ENCODE measurements at regions not wholly inside any gene's neighbourhood (a gene's known extent, or its start where the extent isn't known, plus 50 kb on each side); places are given as distances from the start of the nearest gene placed in this dataset.
A peak's percentile ranks its signal among the peaks of the same experiment; 100 is the strongest.

DNA sequence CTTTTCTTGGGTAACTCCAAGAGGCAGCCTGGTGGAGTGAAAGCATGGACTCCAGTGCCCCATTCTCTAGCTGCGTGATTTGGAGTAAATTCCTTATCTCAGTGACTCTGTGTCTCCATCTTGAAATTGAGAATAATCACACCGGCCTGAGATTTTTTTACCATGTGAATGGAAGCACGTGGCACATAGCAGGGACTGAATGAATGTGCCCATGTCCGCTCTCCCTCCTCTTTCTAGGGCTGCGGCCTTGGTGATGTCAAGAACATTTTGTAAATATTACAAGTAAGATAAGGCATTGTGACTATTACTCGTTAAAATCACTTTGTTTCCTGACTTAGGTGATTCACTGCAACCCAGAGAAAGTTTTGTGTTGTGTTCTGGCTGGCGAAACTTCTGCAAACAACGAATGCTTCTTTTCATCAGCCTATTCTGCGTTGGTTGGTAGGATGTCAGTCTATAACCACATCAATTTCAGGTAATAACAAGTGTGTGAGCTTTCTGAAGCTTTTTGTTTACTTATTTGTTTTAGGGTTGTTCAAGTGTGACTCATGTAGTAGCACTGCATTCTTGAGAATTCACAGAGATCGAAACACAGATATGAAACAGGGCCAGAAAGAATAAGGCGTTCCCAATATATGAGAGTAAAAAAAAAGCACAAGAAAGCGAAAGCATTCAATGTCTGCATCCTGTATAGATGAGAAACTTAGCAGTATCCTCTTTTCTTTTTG, 135.7 kb upstream of the SLC45A1 start (continued):
- TF ChIP-seq, protein P1, sequence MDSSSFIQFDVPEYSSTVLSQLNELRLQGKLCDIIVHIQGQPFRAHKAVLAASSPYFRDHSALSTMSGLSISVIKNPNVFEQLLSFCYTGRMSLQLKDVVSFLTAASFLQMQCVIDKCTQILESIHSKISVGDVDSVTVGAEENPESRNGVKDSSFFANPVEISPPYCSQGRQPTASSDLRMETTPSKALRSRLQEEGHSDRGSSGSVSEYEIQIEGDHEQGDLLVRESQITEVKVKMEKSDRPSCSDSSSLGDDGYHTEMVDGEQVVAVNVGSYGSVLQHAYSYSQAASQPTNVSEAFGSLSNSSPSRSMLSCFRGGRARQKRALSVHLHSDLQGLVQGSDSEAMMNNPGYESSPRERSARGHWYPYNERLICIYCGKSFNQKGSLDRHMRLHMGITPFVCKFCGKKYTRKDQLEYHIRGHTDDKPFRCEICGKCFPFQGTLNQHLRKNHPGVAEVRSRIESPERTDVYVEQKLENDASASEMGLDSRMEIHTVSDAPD (CRISPR knock-in tag; IDR thresholded peaks at IDR 0.05) = no peak
- TF ChIP-seq NFATC3 (CRISPR knock-in tag; IDR thresholded peaks at IDR 0.05) (0 out of 2 replicates have a peak, but pooled peaks have one; percentile 43), RFXANK (CRISPR knock-in tag; IDR thresholded peaks at IDR 0.05) (0 out of 2 replicates have a peak, but pooled peaks have one; percentile 60), CREB1 (IDR thresholded peaks at IDR 0.05) (0 out of 2 replicates have a peak, but pooled peaks have one; percentile 29), CREB1 (CRISPR knock-in tag; IDR thresholded peaks at IDR 0.05) (peak; percentile 71), NAIF1 (CRISPR knock-in tag; IDR thresholded peaks at IDR 0.05; ENCODE audit: borderline replicate concordance) (0 out of 2 replicates have a peak, but pooled peaks have one; percentile 28), GABPA (IDR thresholded peaks at IDR 0.05; ENCODE audit: low read depth, low read length) (no peak), GABPA (CRISPR knock-in tag; IDR thresholded peaks at IDR 0.05; ENCODE audit: low read depth) (0 out of 2 replicates have a peak, but pooled peaks have one; percentile 38), ZNF3 (CRISPR knock-in tag; IDR thresholded peaks at IDR 0.05) (no peak), TGIF2 (CRISPR knock-in tag; IDR thresholded peaks at IDR 0.05) (0 out of 2 replicates have a peak, but pooled peaks have one; percentile 33), CCDC6 (CRISPR knock-in tag; IDR thresholded peaks at IDR 0.05) (peak; percentile 55; the same call in 1 of the 2 replicates)
- TF ChIP-seq, protein P2, sequence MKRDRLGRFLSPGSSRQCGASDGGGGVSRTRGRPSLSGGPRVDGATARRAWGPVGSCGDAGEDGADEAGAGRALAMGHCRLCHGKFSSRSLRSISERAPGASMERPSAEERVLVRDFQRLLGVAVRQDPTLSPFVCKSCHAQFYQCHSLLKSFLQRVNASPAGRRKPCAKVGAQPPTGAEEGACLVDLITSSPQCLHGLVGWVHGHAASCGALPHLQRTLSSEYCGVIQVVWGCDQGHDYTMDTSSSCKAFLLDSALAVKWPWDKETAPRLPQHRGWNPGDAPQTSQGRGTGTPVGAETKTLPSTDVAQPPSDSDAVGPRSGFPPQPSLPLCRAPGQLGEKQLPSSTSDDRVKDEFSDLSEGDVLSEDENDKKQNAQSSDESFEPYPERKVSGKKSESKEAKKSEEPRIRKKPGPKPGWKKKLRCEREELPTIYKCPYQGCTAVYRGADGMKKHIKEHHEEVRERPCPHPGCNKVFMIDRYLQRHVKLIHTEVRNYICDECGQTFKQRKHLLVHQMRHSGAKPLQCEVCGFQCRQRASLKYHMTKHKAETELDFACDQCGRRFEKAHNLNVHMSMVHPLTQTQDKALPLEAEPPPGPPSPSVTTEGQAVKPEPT (CRISPR knock-in tag; IDR thresholded peaks at IDR 0.05; ENCODE audit: low read depth) = no peak
- TF ChIP-seq, protein P3, sequence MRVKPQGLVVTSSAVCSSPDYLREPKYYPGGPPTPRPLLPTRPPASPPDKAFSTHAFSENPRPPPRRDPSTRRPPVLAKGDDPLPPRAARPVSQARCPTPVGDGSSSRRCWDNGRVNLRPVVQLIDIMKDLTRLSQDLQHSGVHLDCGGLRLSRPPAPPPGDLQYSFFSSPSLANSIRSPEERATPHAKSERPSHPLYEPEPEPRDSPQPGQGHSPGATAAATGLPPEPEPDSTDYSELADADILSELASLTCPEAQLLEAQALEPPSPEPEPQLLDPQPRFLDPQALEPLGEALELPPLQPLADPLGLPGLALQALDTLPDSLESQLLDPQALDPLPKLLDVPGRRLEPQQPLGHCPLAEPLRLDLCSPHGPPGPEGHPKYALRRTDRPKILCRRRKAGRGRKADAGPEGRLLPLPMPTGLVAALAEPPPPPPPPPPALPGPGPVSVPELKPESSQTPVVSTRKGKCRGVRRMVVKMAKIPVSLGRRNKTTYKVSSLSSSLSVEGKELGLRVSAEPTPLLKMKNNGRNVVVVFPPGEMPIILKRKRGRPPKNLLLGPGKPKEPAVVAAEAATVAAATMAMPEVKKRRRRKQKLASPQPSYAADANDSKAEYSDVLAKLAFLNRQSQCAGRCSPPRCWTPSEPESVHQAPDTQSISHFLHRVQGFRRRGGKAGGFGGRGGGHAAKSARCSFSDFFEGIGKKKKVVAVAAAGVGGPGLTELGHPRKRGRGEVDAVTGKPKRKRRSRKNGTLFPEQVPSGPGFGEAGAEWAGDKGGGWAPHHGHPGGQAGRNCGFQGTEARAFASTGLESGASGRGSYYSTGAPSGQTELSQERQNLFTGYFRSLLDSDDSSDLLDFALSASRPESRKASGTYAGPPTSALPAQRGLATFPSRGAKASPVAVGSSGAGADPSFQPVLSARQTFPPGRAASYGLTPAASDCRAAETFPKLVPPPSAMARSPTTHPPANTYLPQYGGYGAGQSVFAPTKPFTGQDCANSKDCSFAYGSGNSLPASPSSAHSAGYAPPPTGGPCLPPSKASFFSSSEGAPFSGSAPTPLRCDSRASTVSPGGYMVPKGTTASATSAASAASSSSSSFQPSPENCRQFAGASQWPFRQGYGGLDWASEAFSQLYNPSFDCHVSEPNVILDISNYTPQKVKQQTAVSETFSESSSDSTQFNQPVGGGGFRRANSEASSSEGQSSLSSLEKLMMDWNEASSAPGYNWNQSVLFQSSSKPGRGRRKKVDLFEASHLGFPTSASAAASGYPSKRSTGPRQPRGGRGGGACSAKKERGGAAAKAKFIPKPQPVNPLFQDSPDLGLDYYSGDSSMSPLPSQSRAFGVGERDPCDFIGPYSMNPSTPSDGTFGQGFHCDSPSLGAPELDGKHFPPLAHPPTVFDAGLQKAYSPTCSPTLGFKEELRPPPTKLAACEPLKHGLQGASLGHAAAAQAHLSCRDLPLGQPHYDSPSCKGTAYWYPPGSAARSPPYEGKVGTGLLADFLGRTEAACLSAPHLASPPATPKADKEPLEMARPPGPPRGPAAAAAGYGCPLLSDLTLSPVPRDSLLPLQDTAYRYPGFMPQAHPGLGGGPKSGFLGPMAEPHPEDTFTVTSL (CRISPR knock-in tag; IDR thresholded peaks at IDR 0.05; ENCODE audit: borderline replicate concordance) = peak; percentile 76; the same call in 1 of the 2 replicates
- TF ChIP-seq, protein P4, sequence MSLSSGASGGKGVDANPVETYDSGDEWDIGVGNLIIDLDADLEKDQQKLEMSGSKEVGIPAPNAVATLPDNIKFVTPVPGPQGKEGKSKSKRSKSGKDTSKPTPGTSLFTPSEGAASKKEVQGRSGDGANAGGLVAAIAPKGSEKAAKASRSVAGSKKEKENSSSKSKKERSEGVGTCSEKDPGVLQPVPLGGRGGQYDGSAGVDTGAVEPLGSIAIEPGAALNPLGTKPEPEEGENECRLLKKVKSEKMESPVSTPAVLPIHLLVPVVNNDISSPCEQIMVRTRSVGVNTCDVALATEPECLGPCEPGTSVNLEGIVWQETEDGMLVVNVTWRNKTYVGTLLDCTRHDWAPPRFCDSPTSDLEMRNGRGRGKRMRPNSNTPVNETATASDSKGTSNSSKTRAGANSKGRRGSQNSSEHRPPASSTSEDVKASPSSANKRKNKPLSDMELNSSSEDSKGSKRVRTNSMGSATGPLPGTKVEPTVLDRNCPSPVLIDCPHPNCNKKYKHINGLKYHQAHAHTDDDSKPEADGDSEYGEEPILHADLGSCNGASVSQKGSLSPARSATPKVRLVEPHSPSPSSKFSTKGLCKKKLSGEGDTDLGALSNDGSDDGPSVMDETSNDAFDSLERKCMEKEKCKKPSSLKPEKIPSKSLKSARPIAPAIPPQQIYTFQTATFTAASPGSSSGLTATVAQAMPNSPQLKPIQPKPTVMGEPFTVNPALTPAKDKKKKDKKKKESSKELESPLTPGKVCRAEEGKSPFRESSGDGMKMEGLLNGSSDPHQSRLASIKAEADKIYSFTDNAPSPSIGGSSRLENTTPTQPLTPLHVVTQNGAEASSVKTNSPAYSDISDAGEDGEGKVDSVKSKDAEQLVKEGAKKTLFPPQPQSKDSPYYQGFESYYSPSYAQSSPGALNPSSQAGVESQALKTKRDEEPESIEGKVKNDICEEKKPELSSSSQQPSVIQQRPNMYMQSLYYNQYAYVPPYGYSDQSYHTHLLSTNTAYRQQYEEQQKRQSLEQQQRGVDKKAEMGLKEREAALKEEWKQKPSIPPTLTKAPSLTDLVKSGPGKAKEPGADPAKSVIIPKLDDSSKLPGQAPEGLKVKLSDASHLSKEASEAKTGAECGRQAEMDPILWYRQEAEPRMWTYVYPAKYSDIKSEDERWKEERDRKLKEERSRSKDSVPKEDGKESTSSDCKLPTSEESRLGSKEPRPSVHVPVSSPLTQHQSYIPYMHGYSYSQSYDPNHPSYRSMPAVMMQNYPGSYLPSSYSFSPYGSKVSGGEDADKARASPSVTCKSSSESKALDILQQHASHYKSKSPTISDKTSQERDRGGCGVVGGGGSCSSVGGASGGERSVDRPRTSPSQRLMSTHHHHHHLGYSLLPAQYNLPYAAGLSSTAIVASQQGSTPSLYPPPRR (CRISPR knock-in tag; IDR thresholded peaks at IDR 0.05; ENCODE audit: borderline replicate concordance) = peak; percentile 44; the same call in 1 of the 2 replicates
